HS-5 (cell line): ENCODE measurements at regions not wholly inside any gene's neighbourhood (a gene's known extent, or its start where the extent isn't known, plus 50 kb on each side); places are given as distances from the start of the nearest gene placed in this dataset.

Experiments
- DNase-seq: peaks from one replicate; pipeline ENCODE4 v3.0.0-alpha.2; 2012; ENCODE audit warnings: low read depth

- DNase-seq: no peak
Measured at GRCh38 chr7:55629051-55629677, 56.9 kb upstream of the VOPP1 start.

GRCh38 chr7:55624813-55625212 is 52.5 kb upstream of the VOPP1 start:
- DNase-seq: no peak

DNA sequence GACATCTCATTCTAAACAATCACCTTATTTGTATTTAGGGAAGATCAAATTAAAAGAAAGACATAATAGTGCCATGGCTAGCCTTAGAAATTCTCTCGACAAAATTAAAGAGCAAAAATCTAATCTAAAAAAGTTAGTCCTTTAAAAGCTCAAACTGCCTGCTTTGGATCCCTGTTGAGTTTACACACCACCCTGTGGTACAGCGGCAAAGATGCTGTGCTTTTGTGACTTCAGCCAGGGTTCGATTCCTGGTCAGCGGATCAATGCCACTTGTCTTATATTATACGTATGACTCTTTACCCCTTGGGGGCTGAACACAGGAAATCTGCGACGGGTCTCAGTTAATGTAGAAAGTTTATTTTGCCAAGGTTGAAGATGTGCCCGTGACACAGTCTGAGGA is 51.3 kb upstream of the VOPP1 start:
- no peak for DNase-seq

DNA sequence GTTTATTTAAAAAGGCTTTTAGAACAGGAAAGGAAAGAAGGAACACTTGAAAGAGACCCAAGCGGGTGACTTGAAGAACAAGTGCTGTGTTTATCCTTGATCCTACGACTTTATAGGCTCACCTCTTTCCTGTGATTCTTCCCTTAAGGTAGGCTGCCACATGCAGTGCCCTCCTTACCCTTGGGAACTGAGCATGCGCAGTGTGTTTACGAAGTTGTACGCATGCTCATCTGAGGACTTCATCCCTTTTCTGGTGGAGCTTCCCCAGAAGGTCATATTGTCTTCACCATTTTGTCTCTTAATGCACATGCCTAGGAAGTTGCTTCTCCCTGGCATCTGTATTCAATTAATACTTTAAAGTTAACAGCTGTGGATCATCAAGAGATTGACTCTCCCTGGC is 49.9 kb upstream of the VOPP1 start:
- DNase-seq: no peak
